HG03095 (cell line): ENCODE measurements at regions not wholly inside any gene's neighbourhood (a gene's known extent, or its start where the extent isn't known, plus 50 kb on each side); places are given as distances from the start of the nearest gene placed in this dataset.

ENCODE experiments used
- ATAC-seq: cut with Tn5 transposase; IDR thresholded peaks from one replicate; pipeline ENCODE4 v1.9.1; 2021; ENCODE audit warnings: moderate library complexity; ENCODE audit not compliant: unreplicated experiment

GRCh38 chr4:128371876-128372275 is 84.3 kb upstream of the PGRMC2 start:
- no peak for ATAC-seq

GRCh38 chr4:128371001-128371777 is 83.6 kb upstream of the PGRMC2 start:
- ATAC-seq: no peak

DNA sequence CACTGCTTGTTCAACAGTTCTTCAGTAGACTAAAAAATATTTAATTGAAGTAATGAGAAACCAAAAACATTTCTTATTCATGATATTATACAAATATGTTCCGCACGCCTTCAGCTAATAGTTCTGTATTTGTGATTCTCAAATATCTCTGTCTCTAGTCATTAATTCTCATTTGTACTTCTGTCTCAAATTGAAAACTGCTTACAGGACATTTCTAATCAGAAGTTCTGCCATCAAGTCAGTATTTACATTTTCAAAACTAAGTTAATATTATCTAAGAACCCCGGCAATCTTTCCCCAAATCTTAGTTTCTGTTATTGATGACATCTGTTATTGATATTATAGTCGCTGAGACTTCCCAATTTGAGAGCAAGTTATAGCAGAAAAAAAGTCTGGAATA is 78.6 kb upstream of the PGRMC2 start:
- no peak for ATAC-seq

GRCh38 chr4:128364565-128364964 is 77.0 kb upstream of the PGRMC2 start:
- no peak for ATAC-seq

DNA sequence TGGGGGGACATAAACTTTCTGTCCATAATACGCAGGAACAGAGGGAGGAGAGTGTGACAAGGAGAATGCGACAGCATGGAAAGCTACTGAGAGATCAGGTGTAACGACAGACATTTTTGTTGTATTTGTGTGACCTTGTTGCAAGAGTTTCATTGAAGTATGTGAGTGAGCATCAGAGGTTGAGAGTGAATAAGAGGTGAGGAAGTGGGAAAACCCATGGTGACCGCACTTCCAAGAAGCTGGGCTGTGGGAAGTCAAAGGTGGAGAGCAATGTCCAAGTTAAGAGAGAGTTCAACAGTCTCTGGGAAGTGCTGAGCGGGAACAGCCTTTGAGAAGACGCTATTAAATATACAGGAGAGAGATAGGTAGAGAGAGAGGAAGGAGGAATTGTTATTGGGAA is 76.4 kb upstream of the PGRMC2 start:
- ATAC-seq: no peak

GRCh38 chr4:128362760-128363159 is 75.1 kb upstream of the PGRMC2 start:
- no peak for ATAC-seq

DNA sequence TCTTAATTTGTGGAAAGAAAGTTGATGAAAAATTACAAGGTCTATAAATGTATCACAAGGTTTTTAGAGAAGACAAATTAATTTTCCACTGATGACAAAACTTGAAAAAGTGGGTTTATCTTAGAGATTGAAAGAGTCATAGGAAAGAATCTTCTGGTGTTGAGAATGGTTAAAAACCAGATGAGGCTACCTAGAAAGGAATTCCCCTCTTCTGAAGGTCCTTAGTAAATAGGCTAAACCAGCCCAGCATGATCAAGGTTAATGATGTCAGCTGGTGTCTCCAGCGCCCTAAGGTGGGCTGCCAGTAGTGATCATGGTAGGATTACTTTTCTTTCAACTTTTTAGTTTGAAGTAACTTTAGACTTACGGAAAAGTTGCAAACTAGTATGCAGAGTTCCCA is 71.8 kb upstream of the PGRMC2 start:
- ATAC-seq: no peak

DNA sequence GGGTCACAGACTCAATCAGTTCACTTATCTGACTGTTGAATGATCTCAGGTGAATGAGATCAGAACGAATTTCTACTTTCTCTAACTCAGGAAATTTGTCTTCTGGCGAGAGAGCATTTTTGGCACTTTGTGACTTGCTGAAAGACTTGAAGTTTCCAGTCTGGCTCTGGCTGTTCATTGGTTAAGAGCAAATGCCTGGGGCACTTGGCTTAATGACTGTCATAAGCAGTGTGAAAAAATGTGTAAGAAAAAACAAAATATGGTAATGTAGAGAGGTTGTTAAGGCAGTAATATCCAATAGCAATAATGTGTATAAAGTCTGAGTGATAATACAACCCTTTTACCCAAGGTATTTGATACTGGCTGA is 71.3 kb upstream of the PGRMC2 start:
- ATAC-seq: no peak

DNA sequence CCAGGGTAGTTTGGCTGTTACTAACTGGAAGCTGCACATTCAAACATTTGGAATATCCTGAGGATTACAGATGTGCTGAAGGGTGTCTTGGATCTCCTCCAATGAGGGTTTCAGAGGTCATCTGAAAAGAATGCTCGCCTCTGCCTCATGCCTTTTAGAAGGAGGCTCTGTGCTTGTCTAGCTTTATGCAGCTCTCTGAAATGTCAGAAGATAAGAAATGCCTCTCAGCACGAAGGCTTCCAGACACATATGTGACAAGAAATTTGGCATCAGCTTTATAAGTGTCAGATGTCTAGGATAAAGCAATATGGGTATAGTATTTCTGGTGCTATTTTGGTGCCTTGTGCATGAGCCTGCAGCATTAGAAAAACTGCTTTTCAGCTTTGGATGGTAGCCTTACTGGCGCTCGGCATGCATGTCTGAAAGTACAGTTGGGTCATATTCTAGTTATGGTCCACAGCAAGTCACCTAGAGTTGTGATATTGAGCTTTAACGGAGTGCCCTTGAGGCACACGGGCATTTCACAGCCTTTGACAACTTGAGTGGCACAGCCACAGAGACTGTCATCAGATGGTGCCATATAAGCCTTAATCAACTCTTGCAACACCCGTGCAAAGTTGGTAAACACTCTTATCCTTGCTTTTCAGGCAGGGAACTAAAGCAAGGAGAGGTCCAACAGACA is 70.8 kb upstream of the PGRMC2 start:
- ATAC-seq: no peak

DNA sequence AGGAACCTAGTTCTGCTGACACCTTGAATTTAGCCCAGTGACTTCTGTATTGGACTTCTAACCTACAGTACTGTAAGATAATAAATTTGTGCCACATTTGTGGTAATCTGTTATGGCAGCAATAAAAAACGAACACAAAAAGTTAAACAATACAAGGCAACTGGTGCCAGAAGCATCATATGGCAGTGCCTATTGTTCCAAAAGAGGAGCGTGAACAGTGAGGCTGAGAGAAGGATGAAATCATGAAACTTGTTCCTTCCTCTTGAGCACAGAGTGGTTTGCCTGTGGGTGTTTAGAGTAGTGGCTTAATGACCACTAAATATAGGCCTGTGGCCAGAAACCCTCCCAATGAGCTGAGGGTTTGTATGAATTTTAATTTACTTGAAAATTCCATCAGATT is 69.7 kb upstream of the PGRMC2 start:
- no peak for ATAC-seq

DNA sequence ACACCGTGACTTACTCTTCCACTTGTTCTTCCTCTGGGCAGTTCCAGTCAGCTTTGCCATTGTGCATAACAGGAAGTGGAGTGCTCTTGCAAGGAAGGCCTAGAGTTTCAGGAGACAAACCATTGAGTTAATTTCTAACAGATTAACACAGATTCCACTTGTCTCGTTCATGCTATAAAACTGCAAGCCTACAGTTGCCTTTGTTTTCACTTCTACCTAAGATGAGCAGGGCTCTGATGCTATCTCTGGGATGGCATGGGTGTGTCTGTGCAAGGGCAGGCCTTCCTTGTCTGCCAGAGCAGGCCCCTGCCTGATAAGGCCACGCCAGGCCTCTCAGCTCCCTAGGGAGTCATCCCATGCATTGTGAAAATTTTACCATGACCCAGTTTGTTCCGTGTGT is 67.7 kb upstream of the PGRMC2 start:
- ATAC-seq: no peak

DNA sequence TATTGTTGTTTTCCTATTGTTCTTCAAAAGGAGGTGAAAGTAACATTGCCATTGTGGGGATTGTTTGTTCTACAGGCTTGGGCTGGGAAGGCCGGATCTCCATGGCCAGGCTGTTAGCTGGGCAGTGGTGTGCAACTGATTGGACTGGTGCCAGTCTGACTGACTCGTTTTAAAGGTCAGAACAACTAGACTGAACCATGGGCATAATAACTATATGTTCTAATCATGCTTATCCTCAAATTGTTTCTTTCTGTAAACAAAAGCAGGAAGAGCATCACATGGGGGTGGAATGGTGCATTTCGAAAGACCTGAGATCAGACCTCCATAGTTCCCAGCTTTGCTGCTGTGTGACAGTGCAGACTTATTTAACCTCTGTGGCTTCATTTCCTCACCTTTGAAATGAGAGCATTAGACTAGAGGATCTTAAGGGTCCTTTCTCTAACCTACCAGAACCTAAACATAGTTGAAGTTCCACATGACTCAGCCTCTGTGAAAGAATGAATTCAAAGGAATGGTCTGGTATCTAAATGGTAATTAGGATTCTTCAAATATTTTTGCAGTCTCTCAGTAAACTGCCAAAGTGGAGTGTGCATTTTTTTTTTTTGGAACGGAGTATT is 66.7 kb upstream of the PGRMC2 start:
- no peak for ATAC-seq

GRCh38 chr4:128353791-128354190 is 66.2 kb upstream of the PGRMC2 start:
- ATAC-seq: no peak

GRCh38 chr4:128351502-128351901 is 63.9 kb upstream of the PGRMC2 start:
- ATAC-seq: no peak

DNA sequence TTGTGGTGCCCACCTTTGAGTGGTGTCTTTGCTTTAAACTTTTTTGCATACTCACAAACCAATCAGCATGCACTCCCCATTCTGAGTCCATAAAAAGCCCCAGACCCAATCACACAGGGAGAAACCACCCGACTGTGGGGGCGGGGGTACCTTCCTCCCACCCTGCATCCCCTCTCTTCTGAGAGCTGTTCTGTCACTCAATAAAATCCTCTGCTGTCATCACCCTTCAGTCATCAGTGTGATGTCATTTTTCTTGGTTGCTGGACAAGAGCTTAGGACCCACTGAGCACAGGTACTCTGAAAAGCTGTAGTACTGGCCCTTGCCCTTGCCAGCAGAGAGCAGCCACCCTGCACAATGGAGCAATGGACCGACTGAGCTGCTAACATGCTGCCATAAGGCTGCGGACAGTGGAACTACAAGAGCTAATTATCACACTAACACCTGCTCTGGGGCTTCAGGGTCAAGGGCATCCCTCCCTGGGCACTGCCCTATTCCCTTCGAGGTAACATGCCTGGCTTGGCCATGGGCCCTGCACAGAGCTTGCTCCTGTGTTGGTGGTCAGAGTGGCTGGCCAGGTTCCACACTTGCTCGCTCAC is 62.9 kb upstream of the PGRMC2 start:
- ATAC-seq: no peak

- no peak for ATAC-seq
Measured at GRCh38 chr4:128349921-128350320, 62.3 kb upstream of the PGRMC2 start.

- ATAC-seq: no peak
Measured at GRCh38 chr4:128347930-128348660, 60.5 kb upstream of the PGRMC2 start.

DNA sequence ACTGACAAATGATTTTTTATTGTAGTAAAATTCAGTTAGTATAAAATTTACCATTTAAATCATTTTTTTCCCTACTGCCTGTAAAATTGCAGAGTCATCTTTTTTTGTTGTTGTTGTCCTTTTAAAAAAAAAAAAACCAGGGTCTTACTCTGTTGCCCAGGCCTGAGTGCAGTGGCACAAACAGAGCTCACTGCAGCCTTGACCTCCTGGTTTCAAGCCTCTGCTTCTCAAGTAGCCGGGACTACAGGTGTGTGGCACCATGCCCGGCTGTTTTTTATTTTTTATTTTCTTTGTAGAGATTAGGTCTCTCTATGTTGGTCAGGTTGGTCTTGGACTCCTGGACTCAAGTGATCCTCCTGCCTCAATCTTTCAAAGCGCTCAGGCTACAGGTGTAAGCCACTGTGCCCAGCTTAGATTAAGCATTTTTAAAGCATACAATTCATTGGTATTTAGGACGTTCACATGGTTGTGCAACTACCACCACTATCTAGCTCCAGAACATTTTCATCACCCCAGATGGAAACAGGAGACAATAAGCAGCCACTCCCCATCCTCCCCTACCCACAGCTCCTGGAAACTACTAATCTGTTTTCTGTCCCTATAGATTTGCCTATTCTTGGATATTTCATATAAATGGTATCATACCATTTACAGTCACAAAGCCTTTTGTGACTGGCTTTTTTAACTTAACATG is 59.7 kb upstream of the PGRMC2 start:
- ATAC-seq: no peak

GRCh38 chr4:128346054-128346716 is 58.6 kb upstream of the PGRMC2 start:
- ATAC-seq: no peak

DNA sequence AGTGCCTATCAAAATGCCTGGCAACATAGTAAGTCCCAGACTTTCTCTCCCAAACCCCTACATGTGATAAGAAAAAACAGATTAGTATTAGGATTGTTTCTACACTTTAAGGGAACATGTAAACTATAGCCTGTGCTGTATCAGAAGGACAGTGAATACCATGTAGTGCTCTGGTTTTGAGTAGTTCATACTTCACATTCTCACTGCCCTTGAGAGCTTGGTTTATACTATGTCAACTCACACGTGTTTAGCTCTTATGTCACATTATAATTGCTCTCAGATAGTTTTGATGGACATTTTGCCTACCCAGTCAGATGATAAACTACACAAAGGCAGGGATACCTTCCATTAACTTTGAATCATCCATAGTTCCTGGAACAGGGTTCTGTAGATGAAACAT is 58.0 kb upstream of the PGRMC2 start:
- ATAC-seq: no peak
